PC-3 (cell line): ENCODE measurements at regions not wholly inside any gene's neighbourhood (a gene's known extent, or its start where the extent isn't known, plus 50 kb on each side); places are given as distances from the start of the nearest gene placed in this dataset.

Source experiments
- EZH2 ChIP-seq: fragments of 300-600 bp; sonication (generic); IDR thresholded peaks from one replicate; pipeline ENCODE4 v1.6.1; 2017; ENCODE audit warnings: antibody characterized with exemption, mild to moderate bottlenecking, low read length; ENCODE audit not compliant: unreplicated experiment
- EZH2phosphoT487 ChIP-seq: fragments of 300-600 bp; sonication (generic); IDR thresholded peaks from 2 replicates; pipeline ENCODE4 v1.6.1; 2018; ENCODE audit warnings: mild to moderate bottlenecking, antibody characterized with exemption, low read length, borderline replicate concordance
- TF ChIP-seq, protein P1 (sequence below): fragments of 300-600 bp; sonication (generic); conservative IDR thresholded peaks from 2 replicates; pipeline ENCODE4 v1.5.1; 2017; ENCODE audit warnings: antibody characterized with exemption, low read depth, mild to moderate bottlenecking, low read length

DNA sequence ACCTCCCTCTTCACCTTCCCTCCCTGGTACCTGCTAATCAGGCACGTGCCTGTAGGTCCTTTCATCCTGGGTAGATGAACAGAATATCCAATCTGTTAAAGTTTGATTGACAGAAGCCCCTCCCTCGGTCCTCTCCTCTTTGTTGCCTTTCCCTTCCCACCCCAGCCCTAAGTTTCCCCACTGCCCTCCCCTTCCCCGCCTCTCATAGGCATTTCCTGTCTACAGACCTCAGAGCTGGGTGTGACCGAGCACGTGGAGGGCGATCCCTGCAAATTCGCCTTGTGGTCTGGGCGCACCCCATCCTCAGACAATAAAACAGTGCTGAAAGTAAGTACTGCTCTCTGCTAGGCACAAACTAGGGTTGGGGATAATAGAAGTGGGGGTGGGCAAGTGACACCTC is 239.2 kb upstream of the UMPS start:
- TF ChIP-seq, protein P1, sequence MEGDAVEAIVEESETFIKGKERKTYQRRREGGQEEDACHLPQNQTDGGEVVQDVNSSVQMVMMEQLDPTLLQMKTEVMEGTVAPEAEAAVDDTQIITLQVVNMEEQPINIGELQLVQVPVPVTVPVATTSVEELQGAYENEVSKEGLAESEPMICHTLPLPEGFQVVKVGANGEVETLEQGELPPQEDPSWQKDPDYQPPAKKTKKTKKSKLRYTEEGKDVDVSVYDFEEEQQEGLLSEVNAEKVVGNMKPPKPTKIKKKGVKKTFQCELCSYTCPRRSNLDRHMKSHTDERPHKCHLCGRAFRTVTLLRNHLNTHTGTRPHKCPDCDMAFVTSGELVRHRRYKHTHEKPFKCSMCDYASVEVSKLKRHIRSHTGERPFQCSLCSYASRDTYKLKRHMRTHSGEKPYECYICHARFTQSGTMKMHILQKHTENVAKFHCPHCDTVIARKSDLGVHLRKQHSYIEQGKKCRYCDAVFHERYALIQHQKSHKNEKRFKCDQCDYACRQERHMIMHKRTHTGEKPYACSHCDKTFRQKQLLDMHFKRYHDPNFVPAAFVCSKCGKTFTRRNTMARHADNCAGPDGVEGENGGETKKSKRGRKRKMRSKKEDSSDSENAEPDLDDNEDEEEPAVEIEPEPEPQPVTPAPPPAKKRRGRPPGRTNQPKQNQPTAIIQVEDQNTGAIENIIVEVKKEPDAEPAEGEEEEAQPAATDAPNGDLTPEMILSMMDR = no peak
- no peak for TF ChIP-seq EZH2phosphoT487
- TF ChIP-seq EZH2 = no peak
